Motor neuron (in vitro differentiated cells): ENCODE measurements at regions not wholly inside any gene's neighbourhood (a gene's known extent, or its start where the extent isn't known, plus 50 kb on each side); places are given as distances from the start of the nearest gene placed in this dataset.

Source experiments
- ATAC-seq, 8 experiments: fragments of 200-7000 bp; cut with Tn5 transposase; replicated peaks in 6 of 8; 2 replicates each; pipeline ENCODE4 v1.8.0; 2021; ENCODE audit warnings: mild to moderate bottlenecking in 8 of 8, moderate library complexity in 8 of 8
- H3K27ac ChIP-seq, 2 donors: fragments of 250-450 bp; sonication (Bioruptor Pico); 2 replicates each; pipeline ENCODE4 v1.9.0; 2021; ENCODE audit warnings: antibody characterized with exemption in 2 of 2, mild to moderate bottlenecking in 2 of 2, moderate library complexity in 1 of 2
- H3K4me1 ChIP-seq, 2 donors: fragments of 250-450 bp; sonication (Bioruptor Pico); replicated peaks in 1 of 2; 2 replicates each; pipeline ENCODE4 v1.6.1; 2021; ENCODE audit warnings: antibody characterized with exemption in 2 of 2, mild to moderate bottlenecking in 2 of 2, moderate library complexity in 1 of 2
- H3K4me3 ChIP-seq, 5 donors: fragments of 250-450 bp; sonication (Bioruptor Pico); 2 replicates each; pipeline ENCODE4 v1.9.0; 2021; ENCODE audit warnings: antibody characterized with exemption in 5 of 5, mild to moderate bottlenecking in 5 of 5, moderate library complexity in 4 of 5
- WGBS, 10 experiments: fragments of 450-650 bp; shearing (Covaris generic); methylation state at CpG; one replicate each; pipeline ENCODE4 v1.0.0; 2022; 5-methylcytosine and 5-hydroxymethylcytosine counted together
- in situ Hi-C, 9 experiments: fragments of 400-800 bp; cut with MboI; loops; one replicate each; pipeline ENCODE4 v1.15.0; 2021; ENCODE audit warnings: low sequenced_read_pairs in 9 of 9, low pct_unique_long_range_greater_than_20kb in 2 of 9; ENCODE audit not compliant: unreplicated experiment in 9 of 9

GRCh38 chr2:125535089-125535488 is 1120.9 kb upstream of the GYPC start:
- Histone ChIP-seq H3K4me1 (no peaks in the 10 kb centered on the region), H3K27ac (no peak overlapping the region), H3K4me3 (no peak overlapping the region)
- in situ Hi-C loops = no loop called here
- ATAC-seq = no peak
- 0 to 100% (median 20%) methylated on average over 1 of the region's 1 CpG; no CpG with 5 or more reads in 3 of the 10 experiments for WGBS, 10 experiments

- 0 to 100% (median 100%) methylated on average over 1 of the region's 1 CpG; no CpG with 5 or more reads in 3 of the 10 experiments for WGBS, 10 experiments
- in situ Hi-C loops = no loop called here
Observed at GRCh38 chr2:125543968-125544514, 1111.9 kb upstream of the GYPC start.

DNA sequence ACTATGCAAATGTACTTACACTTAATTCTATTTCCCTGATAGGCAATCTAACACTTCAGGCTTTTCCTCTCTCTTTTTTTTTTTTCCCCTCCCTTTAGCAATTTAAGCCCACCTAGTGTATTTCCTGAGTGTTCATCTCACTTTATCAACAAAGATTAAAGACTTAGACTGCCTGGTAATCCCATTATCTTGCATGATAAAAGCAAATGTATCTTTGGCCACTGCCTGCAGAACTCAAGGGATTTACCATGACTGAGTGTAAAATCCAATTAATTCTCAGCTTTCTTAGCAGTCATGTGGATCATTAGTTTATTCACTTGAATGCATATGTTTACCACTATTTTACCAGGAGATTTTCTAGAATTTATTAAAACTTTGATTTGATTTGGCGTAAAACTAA is 1102.2 kb upstream of the GYPC start:
- H3K27ac ChIP-seq = no peak overlapping the region
- in situ Hi-C loops = no loop called here
- WGBS, 10 experiments = 0 to 100% (median 75%) methylated on average over 1 of the region's 1 CpG
- H3K4me3 ChIP-seq = no peak overlapping the region
- ATAC-seq = no peak
- peaks cover 0 to 6% of the 10 kb centered on the region in 2 donors for H3K4me1 ChIP-seq

More at GRCh38 chr2:125543968-125544514, 1111.9 kb upstream of the GYPC start:
- H3K4me1 ChIP-seq = no peaks in the 10 kb centered on the region
- H3K4me3 ChIP-seq = no peak overlapping the region
- no peak overlapping the region for H3K27ac ChIP-seq
- no peak for ATAC-seq

DNA sequence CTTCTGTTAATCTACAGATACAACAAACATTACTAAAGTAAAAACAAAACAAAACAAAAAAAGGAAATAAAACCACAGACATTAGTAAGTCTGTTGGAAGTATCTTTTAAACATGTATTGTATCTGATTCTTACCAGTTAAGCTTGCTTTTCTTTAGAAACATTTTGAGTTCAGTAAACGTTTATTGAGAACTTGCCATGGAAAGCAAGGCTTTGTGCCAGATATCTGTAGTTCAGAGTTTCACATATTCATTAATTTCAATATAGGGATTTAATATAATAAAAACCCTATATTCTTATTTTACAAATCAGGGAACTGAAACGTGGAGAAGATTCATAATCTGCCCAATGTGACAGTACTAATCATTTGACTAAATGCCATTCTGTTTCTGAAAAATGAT is 1101.0 kb upstream of the GYPC start:
- Histone ChIP-seq H3K4me3 (no peak overlapping the region), H3K27ac (no peak overlapping the region), H3K4me1 (peaks cover 0 to 6% of the 10 kb centered on the region in 2 donors)
- no peak for ATAC-seq
- 0 to 86% (median 77%) methylated on average over 1 to 2 of the region's 2 CpGs; no CpG with 5 or more reads in 1 of the 10 experiments for WGBS, 10 experiments
- in situ Hi-C loops = no loop called here

- Histone ChIP-seq H3K4me3 (no peak overlapping the region), H3K27ac (no peak overlapping the region), H3K4me1 (peaks cover 0 to 6% of the 10 kb centered on the region in 2 donors)
- in situ Hi-C loops = no loop called here
- no peak for ATAC-seq
- 0 to 100% (median 30%) methylated on average over 1 to 3 of the region's 3 CpGs; no CpG with 5 or more reads in 1 of the 10 experiments for WGBS, 10 experiments
Observed at GRCh38 chr2:125559186-125559585, 1096.8 kb upstream of the GYPC start.

DNA sequence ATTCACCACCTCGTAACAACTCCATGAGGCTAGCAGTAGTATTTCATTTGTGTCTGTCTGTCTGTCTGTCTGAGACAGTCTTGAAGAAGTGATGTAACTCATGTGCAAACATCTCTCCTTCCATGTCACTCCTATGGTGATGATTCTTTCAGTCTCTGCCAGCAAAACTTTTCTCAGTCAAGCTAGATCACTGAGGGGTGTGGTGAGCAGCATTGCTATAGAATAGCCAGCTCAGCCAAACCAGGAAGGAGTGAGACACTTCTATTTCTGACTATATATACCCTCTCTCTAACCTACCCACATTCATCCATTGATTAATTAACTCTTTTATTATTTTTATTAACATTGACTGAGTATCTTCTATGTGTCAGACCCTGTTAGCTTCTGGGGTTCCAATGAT is 1095.1 kb upstream of the GYPC start:
- ATAC-seq = no peak
- Histone ChIP-seq H3K27ac (no peak overlapping the region), H3K4me1 (peaks cover 0 to 6% of the 10 kb centered on the region in 2 donors), H3K4me3 (no peak overlapping the region)
- in situ Hi-C loops = no loop called here
- WGBS, 10 experiments = 0 to 100% (median 33%) methylated on average over 1 of the region's 1 CpG; no CpG with 5 or more reads in 3 of the 10 experiments

DNA sequence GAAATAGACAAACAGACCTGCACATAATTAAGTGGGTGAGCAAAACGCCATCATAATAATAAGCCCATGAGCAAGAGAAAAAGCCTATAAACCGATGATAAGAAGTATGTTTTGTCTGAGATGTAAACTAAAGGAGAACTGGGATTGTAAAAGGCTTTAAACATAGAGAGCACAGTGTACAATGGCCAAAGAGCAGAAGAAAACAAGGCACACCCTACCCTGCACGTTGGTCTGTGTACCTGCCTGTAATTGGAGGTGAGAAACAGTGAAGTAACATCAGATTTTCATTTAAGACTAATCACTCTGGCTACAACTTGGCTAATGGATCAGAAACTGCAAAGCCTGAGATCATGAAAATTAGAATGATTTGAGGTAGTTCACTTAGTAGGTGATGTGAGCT is 1094.7 kb upstream of the GYPC start:
- 0 to 83% (median 45%) methylated on average over 2 to 3 of the region's 3 CpGs for WGBS, 10 experiments
- no peak for ATAC-seq
- no peak overlapping the region for H3K27ac ChIP-seq
- peaks cover 0 to 6% of the 10 kb centered on the region in 2 donors for H3K4me1 ChIP-seq
- in situ Hi-C loops = no loop called here
- no peak overlapping the region for H3K4me3 ChIP-seq

- peaks cover 0 to 6% of the 10 kb centered on the region in 2 donors for H3K4me1 ChIP-seq
- ATAC-seq = no peak
- H3K4me3 ChIP-seq = no peak overlapping the region
- H3K27ac ChIP-seq = no peak overlapping the region
- in situ Hi-C loops = no loop called here
Observed at GRCh38 chr2:125562924-125563323, 1093.0 kb upstream of the GYPC start.

DNA sequence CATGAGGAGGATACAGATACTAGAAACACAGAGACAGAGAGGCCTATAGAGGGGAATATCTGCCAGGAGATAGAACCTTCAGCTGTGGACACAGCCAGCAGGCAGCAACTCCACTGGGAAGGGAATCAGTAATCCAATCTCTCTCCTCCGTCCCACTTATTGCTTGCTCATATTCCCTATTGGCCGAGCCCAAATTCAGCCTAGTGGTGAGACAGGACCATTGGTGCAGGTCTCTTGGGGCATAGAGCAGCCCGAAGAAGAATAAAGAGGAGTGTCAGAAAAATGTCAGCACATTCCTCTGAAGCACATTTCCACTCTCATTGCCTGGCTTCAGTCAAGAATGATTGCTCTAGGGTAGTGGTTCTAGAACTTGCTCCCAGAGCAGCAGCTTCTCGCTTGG is 1091.5 kb upstream of the GYPC start:
- H3K27ac ChIP-seq = no peak overlapping the region
- 0 to 100% (median 0%) methylated on average over 1 to 4 of the region's 4 CpGs; no CpG with 5 or more reads in 1 of the 10 experiments for WGBS, 10 experiments
- no peak for ATAC-seq
- in situ Hi-C loops = no loop called here
- no peak overlapping the region for H3K4me3 ChIP-seq
- H3K4me1 ChIP-seq = no peaks in the 10 kb centered on the region

DNA sequence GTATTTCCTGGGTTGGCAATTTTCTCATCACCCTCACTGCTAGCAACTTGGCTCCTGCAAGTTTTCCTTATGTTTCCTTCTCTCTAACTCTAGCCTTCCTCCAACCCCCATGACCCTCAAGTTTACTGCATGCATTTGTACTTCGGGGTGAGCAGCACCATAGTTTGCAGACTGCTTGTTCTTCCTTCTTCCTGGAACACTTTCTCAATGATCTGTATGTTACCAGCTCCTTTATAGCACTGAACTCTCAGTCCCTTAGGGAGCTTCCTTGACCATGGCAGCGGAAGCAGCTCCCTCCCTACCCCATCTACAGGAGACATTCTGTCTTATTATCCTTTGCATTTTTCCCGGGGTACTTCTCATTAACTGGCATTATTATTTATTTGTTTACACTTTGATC is 1089.5 kb upstream of the GYPC start:
- H3K4me3 ChIP-seq = no peak overlapping the region
- no peaks in the 10 kb centered on the region for H3K4me1 ChIP-seq
- in situ Hi-C loops = no loop called here
- no peak overlapping the region for H3K27ac ChIP-seq
- 0 to 80% (median 41%) methylated on average over 1 to 3 of the region's 3 CpGs for WGBS, 10 experiments
- peak in 1 of 8 experiments; percentile 44 for ATAC-seq

GRCh38 chr2:125567100-125567499 is 1088.9 kb upstream of the GYPC start:
- WGBS, 10 experiments = 11 to 100% (median 86%) methylated on average over 1 to 3 of the region's 3 CpGs; no CpG with 5 or more reads in 1 of the 10 experiments
- ATAC-seq = no peak
- H3K4me3 ChIP-seq = no peak overlapping the region
- in situ Hi-C loops = no loop called here
- H3K27ac ChIP-seq = no peak overlapping the region
- H3K4me1 ChIP-seq = no peaks in the 10 kb centered on the region

DNA sequence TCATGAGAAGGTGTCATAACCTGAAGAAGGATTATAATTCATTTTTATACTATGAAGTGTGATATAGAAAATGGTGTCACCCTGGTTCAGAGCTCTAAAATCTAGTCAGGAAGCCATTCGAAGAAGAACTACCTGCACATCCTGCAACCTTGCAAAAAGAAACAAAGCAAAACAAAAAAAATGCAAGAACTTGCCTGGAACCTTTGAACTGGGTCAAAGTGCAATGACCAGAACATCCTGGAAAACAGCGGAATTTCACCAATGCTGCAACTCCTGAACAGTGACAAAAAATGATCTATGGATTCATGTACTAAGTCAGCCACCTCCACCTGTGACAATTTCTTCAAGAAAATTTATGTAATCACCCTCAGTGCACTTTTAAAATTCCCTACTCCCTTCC is 1083.3 kb upstream of the GYPC start:
- WGBS, 10 experiments = 0 to 92% (median 58%) methylated on average over 1 to 2 of the region's 2 CpGs; no CpG with 5 or more reads in 3 of the 10 experiments
- Histone ChIP-seq H3K4me1 (peaks cover 5 to 6% of the 10 kb centered on the region in 2 donors), H3K27ac (no peak overlapping the region), H3K4me3 (no peak overlapping the region)
- in situ Hi-C loops = no loop called here
- ATAC-seq = no peak

DNA sequence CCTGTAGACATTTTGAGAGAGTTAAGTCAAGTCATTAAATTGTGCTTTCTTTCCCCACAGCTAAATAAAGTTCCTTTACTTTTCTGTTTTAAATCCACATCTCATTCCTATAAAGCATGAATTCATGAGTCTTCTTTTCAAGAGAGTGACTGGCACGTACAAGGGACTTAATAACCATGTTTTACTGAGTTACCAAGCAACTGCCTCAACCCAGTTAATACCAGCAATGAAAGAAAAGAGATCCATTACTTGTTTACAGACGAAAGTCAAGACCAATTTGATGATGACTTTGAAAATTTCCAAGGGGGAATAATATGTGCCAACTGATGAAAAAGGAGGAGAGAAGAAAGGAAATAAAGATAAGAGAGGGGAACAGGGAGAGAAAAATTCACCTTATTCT is 1082.5 kb upstream of the GYPC start:
- no peak overlapping the region for H3K4me3 ChIP-seq
- ATAC-seq = peak in 1 of 8 experiments; percentile 36
- in situ Hi-C loops = no loop called here
- WGBS, 10 experiments = 0 to 86% (median 35%) methylated on average over 1 to 2 of the region's 2 CpGs
- H3K27ac ChIP-seq = no peak overlapping the region
- H3K4me1 ChIP-seq = peaks cover 10 to 13% of the 10 kb centered on the region in 2 donors

- in situ Hi-C loops = no loop called here
- Histone ChIP-seq H3K4me1 (peaks cover 22 to 34% of the 10 kb centered on the region in 2 donors), H3K27ac (no peak overlapping the region), H3K4me3 (no peak overlapping the region)
- WGBS, 10 experiments = 0 to 87% (median 40%) methylated on average over 1 to 3 of the region's 3 CpGs; no CpG with 5 or more reads in 1 of the 10 experiments
- ATAC-seq = peak in 5 of 8 experiments; percentile 32 to 87 (median 81)
Observed at GRCh38 chr2:125576558-125576957, 1079.4 kb upstream of the GYPC start.
